Tibial nerve (tissue), 4 donors: ENCODE measurements at regions not wholly inside any gene's neighbourhood (a gene's known extent, or its start where the extent isn't known, plus 50 kb on each side); places are given as distances from the start of the nearest gene placed in this dataset.

Experiments
- CTCF ChIP-seq, 5 experiments: fragments of 200-600 bp in 3 of 5; fragments of 450-650 bp in 2 of 5; sonication (generic) in 3 of 5; IDR thresholded peaks; one replicate each; pipeline ENCODE4 v1.5.1; 2016 to 2019; ENCODE audit warnings: antibody characterized with exemption in 5 of 5, mild to moderate bottlenecking in 3 of 5, moderate library complexity in 2 of 5
- EP300 ChIP-seq, 2 donors: sonication (generic); formaldehyde crosslinking; IDR thresholded peaks; one replicate each; pipeline ENCODE4 v1.6.1; 2017; ENCODE audit warnings: antibody characterized with exemption in 2 of 2, mild to moderate bottlenecking in 1 of 2
- POLR2A ChIP-seq, 2 donors: fragments of 450-650 bp; IDR thresholded peaks; one replicate each; pipeline ENCODE4 v1.6.1; 2017; ENCODE audit warnings: antibody characterized with exemption in 2 of 2, mild to moderate bottlenecking in 2 of 2, moderate library complexity in 2 of 2

GRCh38 chr9:88193766-88194165 is 55.5 kb upstream of the SPATA31C2 start:
- no peak for TF ChIP-seq CTCF (IDR thresholded peaks at IDR 0.05)
- no peak for TF ChIP-seq POLR2A (IDR thresholded peaks at IDR 0.05)
- no peak for TF ChIP-seq EP300 (IDR thresholded peaks at IDR 0.05)
